ENCODE measurements at regions not wholly inside any gene's neighbourhood (a gene's known extent, or its start where the extent isn't known, plus 50 kb on each side); places are given as distances from the start of the nearest gene placed in this dataset.

DNA sequence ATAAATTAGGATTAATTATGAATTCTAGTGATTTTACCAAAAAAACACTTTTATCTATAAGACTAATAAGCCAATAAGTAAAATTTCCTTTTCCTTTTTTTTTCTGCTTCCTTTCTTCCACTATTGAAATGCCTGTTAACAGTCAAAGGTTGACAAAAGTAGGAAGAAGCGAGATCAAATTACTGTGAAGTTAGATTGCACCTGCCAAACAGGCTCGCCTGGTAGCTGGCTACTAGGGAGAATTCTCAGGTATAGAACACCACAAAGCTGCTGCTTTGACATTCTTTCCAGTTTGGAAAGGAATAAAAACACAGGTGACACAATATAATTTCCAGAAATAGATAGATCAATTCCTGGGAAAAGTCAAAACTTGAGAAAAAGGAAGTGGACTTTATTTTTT is 749.0 kb downstream of the NSUN3 start:
- TF ChIP-seq, protein P1, sequence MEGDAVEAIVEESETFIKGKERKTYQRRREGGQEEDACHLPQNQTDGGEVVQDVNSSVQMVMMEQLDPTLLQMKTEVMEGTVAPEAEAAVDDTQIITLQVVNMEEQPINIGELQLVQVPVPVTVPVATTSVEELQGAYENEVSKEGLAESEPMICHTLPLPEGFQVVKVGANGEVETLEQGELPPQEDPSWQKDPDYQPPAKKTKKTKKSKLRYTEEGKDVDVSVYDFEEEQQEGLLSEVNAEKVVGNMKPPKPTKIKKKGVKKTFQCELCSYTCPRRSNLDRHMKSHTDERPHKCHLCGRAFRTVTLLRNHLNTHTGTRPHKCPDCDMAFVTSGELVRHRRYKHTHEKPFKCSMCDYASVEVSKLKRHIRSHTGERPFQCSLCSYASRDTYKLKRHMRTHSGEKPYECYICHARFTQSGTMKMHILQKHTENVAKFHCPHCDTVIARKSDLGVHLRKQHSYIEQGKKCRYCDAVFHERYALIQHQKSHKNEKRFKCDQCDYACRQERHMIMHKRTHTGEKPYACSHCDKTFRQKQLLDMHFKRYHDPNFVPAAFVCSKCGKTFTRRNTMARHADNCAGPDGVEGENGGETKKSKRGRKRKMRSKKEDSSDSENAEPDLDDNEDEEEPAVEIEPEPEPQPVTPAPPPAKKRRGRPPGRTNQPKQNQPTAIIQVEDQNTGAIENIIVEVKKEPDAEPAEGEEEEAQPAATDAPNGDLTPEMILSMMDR (IDR thresholded peaks at IDR 0.05; ENCODE audit: low read depth, low read length, poor library complexity, severe bottlenecking), result no peak
- no peak for TF ChIP-seq EZH2phosphoT487 (IDR thresholded peaks at IDR 0.05; ENCODE audit: borderline replicate concordance, low read length)

All from DOHH2 (cell line).